HG03135 (cell line): ENCODE measurements at regions not wholly inside any gene's neighbourhood (a gene's known extent, or its start where the extent isn't known, plus 50 kb on each side); places are given as distances from the start of the nearest gene placed in this dataset.

Experiments used
- ATAC-seq: cut with Tn5 transposase; IDR thresholded peaks from one replicate; pipeline ENCODE4 v1.9.1; 2021; ENCODE audit warnings: mild to moderate bottlenecking, moderate library complexity; ENCODE audit not compliant: unreplicated experiment

DNA sequence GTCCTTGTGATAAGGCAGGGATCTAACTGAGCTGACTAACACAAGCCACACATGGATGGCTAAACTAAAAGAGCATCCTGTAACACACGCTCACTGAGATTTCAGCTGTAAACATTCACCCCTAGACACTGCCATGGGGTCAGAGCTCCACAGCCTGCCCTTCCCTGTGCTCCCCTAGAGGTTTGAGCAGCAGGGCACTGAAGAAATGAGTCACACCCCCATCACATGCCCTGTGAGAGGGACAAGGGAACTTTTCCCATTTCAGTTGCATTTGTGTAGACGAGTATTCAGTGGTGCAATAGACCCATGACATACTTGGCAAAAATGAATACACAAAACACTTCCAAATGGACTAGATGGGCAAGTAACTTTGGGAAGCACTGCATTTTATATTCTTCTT is 402.4 kb upstream of the LRRTM1 start:
- no peak for ATAC-seq

GRCh38 chr2:80706541-80706940 is 402.0 kb upstream of the LRRTM1 start:
- no peak for ATAC-seq

- no peak for ATAC-seq
Measured at GRCh38 chr2:80703532-80703931, 399.0 kb upstream of the LRRTM1 start.

GRCh38 chr2:80700961-80701360 is 396.4 kb upstream of the LRRTM1 start:
- ATAC-seq: no peak
